T47D (cell line): ENCODE measurements at regions not wholly inside any gene's neighbourhood (a gene's known extent, or its start where the extent isn't known, plus 50 kb on each side); places are given as distances from the start of the nearest gene placed in this dataset.
A peak's percentile ranks its signal among the peaks of the same experiment; 100 is the strongest.
"Not testable (repeated sequence)": the region's sequence is repeated elsewhere in the genome, so short reads cannot be mapped to it uniquely, and the experiment has no call there.

Source experiments
- DNase-seq, 2 experiments: peaks; one replicate each; pipeline versions ENCODE4 v3.0.0 to v3.0.0-alpha.2; 2011 to 2012; ENCODE audit warnings: low read depth in 1 of 2, low spot score in 1 of 2
- JUND ChIP-seq: IDR thresholded peaks from 2 replicates; pipeline ENCODE4 v1.6.1; 2012; ENCODE audit warnings: low read depth
- in situ Hi-C: cut with HindIII; loops from 2 replicates; pipeline ENCODE4 v1.10.0; 2016; ENCODE audit warnings: low sequenced_read_pairs, low pct_unique_long_range_greater_than_20kb

GRCh38 chr14:95774265-95775160 lies 60.6 kb upstream of the TCL1A start:
- peak; percentile 23 to 84 for DNase-seq
- in situ Hi-C loops, result no loop called here
- no peak for TF ChIP-seq JUND

GRCh38 chr14:95770777-95771176 lies 56.9 kb upstream of the TCL1A start:
- DNase-seq, result peak in 1 of 2 experiments; percentile 64
- in situ Hi-C loops, result no loop called here
- no peak for TF ChIP-seq JUND

GRCh38 chr14:95769976-95770375 lies 56.1 kb upstream of the TCL1A start:
- no peak for TF ChIP-seq JUND
- no peak for DNase-seq
- in situ Hi-C loops, result no loop called here

- DNase-seq, in situ Hi-C loops: not testable (repeated sequence)
These were observed 55.5 kb upstream of the TCL1A start for GRCh38 chr14:95769431-95769830.

GRCh38 chr14:95765051-95765450 lies 51.1 kb upstream of the TCL1A start:
- TF ChIP-seq JUND, result no peak
- in situ Hi-C loops, result no loop called here

GRCh38 chr14:95763875-95764274 lies 50.0 kb upstream of the TCL1A start:
- DNase-seq, result no peak
- no peak for TF ChIP-seq JUND
- in situ Hi-C loops, result no loop called here

More at GRCh38 chr14:95765051-95765450, 51.1 kb upstream of the TCL1A start:
- no peak for DNase-seq
